HG03432 (cell line): ENCODE measurements at regions not wholly inside any gene's neighbourhood (a gene's known extent, or its start where the extent isn't known, plus 50 kb on each side); places are given as distances from the start of the nearest gene placed in this dataset.

Source experiments
- ATAC-seq: cut with Tn5 transposase; IDR thresholded peaks from one replicate; pipeline ENCODE4 v1.9.1; 2021; ENCODE audit warnings: mild to moderate bottlenecking, moderate library complexity; ENCODE audit not compliant: unreplicated experiment

DNA sequence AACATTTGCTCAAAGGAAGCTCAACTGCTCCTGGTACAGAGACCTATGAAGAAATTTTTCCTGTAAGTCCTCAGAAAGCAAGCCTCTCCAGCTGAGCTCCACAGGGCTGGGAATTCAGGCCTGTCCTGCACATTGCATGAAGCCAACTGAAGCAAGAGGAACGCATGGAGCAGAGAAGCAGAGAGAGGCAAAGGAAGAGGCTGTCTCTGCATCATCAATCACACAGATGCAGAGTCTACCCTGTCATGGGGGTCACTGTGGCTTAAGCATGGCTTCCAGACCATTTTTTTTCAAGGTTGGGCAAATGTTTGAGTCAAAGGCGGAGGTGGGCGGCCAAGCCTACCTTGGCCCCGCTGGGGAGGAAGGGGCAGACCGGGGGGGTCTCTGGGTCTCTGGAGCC, 110.3 kb upstream of the MSX1 start:
- no peak for ATAC-seq

DNA sequence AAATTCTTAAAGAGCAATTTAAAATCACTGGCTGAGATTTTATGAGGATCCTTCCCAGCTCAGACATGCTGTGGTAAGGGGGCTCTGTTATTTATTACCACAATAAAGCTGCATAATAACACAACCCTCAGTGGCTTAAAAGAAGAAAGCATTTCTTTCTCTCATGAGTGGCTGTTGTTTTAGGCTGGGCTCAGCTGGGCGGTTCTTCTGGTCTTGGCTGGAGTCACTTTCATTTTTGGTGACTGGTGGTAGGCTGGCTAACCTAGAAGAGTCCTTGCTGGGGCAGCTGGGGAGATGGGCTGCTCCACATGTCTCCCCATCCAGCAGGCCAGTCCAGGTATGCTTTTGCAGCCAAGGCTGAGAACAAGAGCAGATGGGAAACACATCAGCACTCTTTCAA, 113.0 kb upstream of the MSX1 start:
- no peak for ATAC-seq

DNA sequence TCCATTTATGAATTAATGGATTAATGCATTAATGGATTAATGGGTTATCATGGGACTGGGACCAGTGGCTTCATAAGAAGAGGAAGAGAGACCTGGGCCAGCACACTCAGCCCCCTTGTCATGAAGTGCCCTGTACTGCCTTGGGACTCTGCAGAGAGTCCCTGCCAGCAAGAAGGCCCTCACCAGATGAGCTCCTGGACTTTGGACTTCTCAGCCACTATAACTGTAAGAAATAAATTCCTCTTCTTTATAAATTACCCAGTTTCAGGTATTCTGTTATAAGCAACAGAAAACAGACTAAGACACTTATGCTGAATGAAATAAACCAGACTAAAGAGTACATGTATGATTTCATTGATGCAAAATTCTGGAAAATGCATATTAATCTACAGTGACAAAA, 119.4 kb upstream of the MSX1 start:
- ATAC-seq: no peak

DNA sequence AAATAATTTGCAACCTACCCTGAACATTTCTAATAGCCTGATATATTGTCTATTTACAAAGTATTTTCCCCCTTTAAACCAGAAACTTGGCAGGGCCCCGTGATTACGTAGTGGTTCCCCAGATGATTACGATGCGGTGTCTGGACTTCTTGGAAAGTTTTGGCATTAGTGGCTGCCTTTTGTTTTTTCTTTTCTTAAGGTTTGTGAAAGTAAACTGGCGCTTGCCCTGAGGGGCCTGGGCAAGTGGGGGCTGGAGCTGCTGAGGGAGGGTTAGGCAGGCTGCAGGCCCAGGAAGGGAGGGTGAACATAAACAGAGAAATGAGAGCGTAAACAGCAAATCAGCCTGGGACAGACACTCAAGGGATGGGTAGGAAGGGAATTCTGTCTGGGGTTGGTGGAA, 123.6 kb upstream of the MSX1 start:
- no peak for ATAC-seq

DNA sequence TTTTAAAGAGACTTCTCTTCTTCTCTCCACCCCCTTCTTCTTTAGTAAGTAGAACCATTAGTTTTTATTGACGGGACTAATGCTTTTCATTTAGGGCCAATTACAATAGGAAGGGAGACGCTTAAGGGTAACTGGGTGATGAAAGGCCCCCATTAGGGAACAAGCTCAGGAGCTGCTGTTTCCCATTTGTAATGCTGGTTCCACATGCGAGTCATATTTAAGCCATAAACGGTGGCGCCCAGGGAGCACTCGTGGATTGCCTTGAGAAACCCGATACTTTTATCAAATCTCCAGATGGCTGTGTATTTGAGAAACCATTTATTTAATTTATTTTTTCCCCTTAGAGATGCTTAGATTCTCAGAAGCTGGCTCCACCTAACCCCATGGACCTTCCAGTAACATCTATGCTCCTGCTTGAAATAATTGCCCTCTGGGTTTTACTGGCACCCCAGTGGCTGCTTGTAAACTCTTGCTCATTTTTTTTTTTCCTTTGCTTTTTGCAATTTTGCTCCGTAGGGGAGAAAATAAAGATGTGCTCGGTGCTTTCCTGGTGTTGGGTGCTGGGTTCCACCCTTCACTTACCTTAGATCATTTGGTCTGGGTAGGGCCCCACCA, 124.2 kb upstream of the MSX1 start:
- ATAC-seq: no peak

DNA sequence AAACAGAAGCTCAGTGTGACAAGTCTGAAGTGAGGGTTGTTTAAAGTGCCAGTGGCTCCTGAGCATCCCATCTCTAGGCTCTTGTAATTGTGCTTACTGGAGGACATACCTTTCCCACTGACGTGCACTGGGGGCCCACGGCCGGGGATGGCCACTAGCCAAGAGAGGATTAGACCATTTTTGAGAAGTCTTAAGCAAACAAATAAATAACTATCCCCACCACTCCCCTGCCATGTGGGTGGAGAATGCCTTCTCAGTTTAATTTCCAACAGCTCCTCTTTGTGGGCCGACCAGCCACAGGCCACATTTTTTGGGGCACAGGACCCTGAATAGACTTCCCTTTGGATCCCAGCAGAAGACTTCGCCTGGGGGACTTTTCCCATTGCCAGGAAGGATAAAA, 125.0 kb upstream of the MSX1 start:
- no peak for ATAC-seq

DNA sequence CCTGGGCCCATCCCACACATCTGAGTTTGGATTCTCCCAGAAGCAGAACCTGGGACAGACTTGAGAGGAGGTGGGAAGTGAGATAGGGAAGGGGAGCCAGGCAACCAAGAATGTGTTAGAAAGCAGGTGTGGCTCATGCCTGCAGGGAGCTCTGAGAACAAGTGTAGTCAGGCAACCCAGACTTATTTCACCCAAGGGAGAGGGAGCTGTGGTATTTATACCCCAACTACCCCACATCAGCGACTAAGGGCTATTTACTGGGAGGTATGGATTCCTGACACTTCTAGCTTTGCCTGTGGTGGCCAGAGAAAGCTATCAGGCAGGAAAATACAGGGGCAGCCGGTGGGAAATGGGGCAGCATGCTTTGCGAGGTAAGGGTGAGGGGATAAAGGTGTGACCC, 125.8 kb upstream of the MSX1 start:
- ATAC-seq: no peak

DNA sequence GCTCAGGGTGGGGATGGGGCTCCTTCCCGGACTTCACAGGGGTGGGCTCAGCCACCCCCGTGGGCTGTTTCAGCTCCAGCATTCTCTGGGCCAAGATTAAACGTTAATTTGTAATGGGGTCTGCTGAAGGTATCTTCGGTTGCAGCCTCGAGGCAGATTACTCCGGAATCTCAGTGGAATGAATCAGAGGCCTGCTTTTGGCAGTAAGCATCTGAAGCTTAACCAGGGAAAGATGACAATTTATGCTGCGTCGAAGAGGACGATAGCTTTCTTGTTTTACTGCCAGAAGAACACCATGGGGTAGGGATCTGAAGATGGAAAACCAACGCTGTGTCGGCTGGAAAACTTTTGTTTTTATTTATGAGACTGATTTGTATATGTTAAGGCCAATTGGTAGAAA, 129.2 kb upstream of the MSX1 start:
- no peak for ATAC-seq

DNA sequence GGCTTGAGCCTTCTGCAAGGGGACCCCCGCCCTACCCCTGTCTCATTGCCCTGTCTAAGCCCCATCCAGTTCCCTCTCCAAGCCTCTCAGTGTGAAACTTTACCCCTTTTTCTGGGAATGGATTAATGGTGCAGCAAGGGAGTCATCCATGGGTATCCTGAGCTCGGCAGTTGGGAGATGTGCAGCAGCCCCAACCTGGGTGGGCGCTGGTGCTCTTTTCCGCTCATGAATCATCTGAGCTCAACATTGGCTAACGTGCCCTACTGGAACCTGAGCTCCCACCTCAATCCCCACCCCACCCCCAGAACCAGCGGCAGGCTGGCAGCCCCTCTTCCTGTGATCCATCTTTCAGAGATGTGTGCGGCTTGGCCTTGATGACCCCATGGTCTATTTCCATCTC, 130.3 kb upstream of the MSX1 start:
- no peak for ATAC-seq

DNA sequence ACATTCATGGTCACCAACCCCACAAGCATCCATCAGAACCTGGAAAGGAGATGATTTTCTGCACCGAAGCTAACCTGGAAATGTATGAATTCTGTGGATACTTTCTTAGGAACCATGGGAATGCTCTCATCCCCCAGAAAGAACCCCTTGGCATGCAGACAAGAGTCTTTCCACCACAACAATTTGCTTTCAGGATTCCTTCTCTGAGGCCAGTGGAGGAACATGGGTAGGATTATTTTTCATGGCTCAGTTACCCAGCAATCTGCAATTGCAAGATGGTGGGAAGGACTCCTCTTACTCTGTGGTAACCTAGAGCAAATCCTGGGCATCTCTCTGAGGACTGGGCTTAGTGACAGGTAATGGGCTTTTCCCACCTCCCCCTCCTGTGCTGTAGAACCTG, 131.9 kb upstream of the MSX1 start:
- ATAC-seq: no peak

DNA sequence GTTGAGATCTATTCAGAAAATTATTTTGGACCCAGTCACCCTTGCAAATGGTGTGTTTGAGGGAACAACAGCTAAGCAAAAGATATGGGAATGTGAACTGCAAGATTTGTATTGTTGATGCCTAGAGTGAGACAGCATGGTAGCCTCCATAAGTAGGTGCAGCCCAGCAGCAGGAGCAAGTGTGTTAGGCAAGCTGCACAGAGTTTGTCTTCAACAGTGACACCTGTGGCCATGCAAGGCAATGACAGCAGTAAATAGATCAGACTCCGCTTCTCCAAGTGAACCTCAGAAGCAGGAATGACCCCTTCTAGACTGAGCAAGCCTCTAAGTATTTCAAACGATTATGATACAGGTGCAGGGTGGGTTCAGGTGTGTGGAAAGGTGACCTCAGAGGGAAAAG, 133.4 kb upstream of the MSX1 start:
- no peak for ATAC-seq

DNA sequence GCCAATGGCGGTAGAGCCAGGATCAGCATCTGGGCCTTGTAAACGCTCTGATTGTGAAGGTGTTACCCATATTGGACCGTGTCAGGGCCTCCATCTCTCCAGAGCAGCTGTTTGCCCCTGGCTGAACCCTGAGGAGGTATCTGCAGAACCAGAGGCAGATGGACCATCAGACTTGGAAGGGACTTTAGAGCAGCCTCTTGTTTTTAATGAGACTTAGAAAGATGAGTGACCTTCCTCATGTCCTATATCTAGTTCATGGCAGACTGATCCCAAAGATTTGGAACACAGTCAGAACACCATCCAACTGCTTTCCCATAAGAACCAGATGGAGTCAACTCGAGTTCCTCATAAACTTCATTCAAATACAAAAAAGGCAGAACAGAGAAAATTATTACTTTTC, 135.1 kb upstream of the MSX1 start:
- no peak for ATAC-seq

DNA sequence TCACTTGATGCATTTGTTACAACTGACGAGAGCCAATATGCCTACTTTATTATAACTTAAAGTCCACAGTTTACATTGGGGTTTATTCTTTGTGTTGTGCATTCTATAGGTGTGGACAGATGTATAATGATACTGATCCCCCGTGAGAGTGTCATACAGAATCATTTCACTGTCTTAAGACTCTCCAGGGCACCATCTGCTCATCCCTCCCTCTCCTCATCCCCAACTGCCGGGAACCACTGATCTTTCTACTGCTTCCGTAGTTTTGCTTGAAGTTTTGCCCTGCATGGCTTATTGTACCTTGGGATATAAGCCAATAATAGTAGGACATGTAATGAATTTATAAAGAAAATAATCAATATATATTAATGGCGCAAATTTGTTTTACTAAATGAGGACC, 137.8 kb upstream of the MSX1 start:
- no peak for ATAC-seq

DNA sequence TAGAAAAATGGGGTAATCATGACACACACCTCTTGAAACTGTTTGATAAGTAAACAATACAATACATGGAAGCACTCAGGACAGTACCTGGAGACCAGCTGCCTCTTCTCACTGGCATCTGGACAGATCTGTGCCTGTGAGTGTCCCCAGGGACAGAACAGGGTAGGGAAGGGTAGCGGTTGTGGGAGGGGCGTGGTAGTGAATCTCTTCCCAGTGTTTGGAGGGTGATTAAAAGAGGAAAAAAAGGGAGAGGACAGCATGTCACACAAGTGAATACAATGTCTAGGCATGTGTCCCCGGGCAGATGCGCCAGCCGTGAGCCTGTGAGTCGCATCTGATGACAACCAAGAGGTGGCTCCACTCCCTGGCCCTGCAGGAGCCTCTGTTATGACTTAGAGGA, 138.8 kb upstream of the MSX1 start:
- no peak for ATAC-seq

DNA sequence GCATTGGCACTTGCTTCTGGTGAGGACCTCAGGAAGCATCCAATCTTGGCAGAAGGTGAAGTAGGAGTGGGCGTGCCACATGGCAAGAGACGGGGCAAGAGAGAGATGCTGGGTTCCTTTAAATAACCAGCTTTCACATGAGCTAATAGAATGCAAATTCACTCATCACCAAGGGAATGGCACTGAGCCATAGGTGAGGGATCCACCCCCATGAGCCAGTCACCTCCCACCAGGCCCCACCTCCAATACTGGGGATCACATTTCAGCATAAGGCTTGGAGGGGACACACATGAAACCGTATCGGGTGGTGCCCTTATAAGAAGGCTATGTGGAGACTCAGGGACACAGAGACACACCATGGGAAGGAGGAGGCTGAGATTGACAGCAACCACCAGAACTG, 140.0 kb upstream of the MSX1 start:
- no peak for ATAC-seq

DNA sequence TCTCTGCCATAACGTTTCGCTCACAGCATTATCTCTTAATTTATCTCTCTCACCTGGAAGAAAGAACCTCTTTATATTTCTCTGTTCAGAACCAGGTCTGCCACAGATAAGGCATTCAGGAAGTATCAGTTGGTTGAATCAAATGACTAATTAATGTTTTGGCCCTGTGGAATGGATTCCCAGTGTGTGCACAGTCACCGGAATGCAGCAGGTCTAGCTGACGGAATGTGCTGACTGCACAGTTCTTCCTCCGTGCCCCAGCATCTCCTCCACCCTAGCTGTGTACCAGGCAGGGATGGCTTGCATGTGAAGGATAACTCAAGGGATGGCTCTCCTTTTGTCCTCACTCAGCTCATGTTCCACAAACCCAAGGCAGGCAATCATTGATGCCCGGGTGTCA, 141.8 kb upstream of the MSX1 start:
- no peak for ATAC-seq

DNA sequence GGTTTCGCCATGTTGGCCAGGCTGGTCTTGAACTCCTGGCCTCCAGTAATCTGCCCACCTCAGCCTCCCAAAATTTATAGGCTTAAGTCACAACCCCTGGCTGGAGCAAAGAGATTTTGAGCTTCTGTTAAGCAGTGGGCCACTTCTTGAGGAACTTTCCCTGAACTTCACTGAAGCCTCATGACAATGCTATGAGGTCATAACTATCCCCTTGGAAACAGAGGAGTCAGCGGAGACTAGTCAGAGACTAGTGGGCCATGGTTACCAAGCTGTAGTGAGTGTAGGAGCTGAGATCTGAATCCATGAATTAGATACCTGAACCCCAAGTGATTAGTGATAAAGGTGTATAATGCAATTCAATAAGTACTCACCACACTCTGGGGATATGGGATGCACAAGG, 145.1 kb upstream of the MSX1 start:
- ATAC-seq: no peak

DNA sequence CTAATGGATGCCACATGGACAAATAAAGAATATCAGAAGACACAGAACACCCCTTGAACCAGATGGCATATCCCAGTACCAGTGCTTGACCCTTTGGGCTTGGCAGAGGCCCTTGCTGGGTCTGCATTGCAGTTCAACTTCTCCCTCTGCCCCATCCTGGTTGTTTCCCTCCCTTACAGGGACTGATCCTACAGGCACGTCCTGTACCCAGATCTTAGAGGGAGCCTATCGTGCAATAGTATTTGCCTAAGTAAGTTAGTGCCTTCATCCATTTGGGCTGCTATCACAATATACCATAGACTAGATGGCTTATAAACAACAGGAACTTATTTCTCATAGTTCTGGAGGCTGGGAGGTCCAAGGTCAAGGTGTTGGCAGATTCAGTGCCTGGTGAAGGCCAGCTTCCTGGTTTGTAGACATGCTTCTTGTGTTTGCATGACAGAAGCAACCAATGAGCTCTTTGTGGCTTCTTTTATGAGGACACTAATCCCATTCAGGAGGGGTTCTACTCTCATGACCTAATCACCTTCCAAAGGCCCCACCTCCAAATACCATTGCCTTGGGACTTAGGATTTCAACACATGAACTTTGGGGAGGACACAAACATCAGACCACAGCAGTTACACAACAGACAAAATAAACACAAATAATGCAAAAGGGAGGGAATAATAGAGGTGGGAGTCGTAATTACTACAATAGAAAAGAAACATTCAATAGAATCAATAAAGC, 146.5 kb upstream of the MSX1 start:
- ATAC-seq: no peak

DNA sequence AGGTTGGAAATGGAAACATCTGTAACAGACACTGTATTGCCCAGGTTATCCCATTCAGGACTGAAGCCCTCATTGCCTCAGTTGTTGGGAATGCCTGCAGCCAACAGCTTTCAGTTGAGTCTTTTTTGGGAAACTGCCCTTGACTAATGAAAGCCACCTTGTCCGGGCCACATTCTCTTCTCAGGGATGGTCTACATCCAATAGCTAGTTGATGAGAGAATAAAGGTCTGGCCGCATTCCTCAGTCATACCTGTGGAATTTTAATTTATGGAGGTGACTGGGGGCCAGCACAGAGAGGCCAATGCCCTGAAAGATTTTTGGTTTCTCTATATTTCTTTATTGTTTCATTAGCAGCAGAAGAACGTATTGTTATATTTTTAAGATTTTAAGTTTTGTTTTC, 147.6 kb upstream of the MSX1 start:
- no peak for ATAC-seq

DNA sequence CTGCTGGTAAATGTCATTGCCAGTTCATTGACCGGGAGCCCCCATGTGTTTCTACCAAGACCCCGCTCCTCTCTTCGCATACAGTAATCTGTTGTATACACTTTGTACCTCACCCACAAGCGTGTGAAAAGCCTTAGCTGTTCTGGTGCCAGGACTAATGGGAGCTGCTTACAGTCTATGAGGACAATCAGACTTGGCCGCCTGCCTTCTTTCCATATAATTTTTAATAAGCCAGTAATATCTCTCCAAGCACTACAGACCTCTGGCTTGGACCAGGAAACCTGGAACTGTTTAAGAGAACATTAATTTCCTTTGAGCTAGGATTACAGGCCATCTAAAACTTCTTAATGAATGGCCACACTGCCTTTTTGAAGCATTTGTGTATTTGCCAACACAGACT, 149.7 kb upstream of the MSX1 start:
- ATAC-seq: no peak

DNA sequence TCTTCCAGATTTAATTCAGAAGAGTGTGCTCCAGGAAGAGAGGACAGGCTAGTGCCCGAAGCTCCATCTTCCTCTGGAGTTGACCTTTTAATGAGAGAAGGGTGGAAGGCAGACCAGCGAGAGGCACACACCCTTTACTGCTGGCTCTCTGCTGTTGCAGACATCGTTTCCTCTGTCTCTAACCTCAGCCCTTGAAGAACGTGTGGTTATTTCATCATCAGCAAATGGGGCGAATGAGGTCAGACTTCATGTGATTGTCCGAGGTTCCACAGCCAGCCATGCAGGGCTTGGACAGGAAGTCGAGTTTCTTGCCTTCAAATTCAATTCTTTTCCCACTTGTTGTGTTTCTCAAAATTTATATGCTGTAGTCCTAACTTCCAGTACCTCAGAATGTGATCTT, 155.2 kb upstream of the MSX1 start:
- ATAC-seq: no peak

DNA sequence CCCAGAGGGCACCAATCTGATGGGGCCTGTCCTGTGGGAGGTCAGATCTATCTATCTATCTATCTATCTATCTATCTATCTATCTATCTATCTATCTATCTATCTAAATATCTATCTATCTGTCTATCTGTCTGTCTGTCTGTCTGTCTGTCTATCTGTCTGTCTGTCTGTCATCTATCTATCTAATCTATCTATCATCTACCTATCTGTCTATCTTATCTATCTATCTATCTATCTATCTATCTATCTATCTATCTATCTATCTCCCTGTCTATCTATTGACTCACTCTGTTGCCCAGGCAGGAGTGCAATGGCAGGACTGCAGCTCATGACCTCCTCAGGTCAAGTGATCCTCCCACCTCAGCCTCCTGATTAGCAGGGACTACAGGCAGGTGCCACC, 155.7 kb upstream of the STX18 start:
- no peak for ATAC-seq

DNA sequence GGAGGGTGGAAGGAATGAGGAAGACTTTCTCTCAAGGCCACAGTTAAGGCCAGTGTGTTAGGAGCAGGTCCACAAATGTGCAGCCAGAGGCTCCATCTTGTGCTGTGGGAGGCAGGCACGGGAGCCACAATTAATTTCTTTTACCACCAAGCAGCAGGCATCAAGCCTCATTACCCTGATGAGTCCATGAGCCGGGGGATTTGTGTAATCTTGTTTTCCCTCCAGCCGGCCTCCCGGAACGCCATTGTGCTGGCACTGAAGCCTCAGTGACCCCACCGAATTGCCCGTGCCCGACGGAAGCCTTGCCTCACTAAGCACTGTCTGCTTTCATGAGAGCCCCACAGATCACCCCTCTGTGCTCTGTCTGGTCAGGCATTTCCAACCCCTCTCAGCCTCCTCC, 154.7 kb upstream of the STX18 start:
- ATAC-seq: no peak
